OCI-M1 (cell line): ENCODE measurements at regions not wholly inside any gene's neighbourhood (a gene's known extent, or its start where the extent isn't known, plus 50 kb on each side); places are given as distances from the start of the nearest gene placed in this dataset.

Experiments used
- DNase-seq: peaks from one replicate; lab custom pipeline; 2025; lab: John Stamatoyannopoulos, UW

DNA sequence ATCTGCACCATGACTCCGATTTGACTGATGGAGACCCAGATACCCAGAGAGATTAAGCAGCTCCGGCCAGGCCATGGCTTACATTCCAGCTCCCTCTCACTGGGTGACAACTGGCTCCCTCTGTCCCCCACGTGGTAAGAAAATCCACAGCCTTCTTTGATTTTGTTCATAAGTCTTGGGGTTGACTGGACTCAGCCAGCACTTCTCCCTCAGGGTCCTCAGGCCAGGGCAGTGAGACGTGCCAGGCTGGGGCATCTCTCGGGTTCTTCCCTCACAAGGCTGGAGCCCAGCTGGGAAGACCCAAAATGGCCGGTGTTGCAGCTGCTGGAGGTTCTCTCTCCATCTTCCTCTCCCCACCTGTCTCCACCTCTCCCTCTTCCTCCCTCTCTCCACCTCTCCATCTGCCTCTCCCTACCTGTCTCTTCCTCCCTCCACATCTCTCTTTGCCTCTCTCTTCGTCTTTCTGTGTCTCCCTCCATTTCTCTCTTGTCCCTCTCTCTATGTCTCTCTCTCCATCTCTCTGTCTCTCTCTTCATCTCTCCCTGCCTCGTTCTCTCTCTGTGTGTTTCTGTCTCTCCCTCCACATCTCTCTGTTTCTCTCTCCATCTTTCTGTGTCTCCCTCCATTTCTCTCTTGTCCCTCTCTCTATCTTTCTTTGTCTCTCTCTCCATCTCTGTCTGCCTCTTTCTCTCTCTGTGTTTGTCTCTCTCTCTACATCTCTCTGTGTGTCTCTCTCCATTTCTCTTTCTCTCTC, 105.3 kb downstream of the FOXL1 start:
- no peak for DNase-seq

GRCh38 chr16:86685076-86685475, 106.7 kb downstream of the FOXL1 start:
- DNase-seq: no peak

DNA sequence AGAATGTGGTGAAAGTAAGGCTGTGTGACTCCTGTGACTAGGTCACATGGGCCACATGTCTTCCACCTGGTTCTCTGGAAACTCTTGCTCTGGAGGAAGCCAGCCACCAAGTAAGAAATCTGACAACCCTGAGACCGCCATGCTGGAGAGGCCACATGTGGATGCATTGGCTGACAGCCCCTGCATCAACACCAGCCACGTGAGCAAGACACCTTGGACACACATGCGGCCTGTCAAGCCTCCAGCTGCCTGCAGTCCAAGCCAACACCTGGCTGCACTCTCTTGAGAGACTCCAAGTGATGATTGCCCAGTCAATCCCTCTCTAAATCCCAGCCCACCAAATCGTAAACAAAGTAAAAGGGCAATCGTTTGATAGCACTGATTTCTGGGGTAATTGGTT, 112.6 kb downstream of the FOXL1 start:
- DNase-seq: no peak

DNA sequence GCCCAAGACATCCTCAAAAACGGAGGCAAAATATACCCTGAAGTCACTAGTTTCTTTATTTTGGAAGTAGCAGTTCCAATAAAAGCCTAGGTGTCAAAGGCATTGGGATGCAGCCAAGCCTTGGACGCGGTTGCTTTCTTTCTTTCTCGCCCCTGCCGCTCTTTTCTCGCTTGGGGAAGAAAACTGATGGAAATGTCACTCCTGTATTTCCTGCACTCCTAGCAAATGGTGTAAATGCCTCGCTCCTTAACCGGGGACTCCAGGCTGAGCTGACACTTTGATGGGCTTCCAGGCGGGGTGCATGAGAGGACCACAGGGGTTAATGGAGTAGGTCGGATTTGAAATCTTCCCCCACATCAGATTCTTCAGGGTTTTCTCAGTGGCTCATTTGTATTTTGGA, 114.1 kb downstream of the FOXL1 start:
- DNase-seq: no peak

- no peak for DNase-seq
Measured at GRCh38 chr16:86693033-86693432, 114.7 kb downstream of the FOXL1 start.

- DNase-seq: no peak
Measured at GRCh38 chr16:86697715-86698114, 119.4 kb downstream of the FOXL1 start.

GRCh38 chr16:86700046-86700945, 121.9 kb downstream of the FOXL1 start:
- no peak for DNase-seq

- no peak for DNase-seq
Measured at GRCh38 chr16:86701286-86701975, 123.1 kb downstream of the FOXL1 start.

GRCh38 chr16:86702824-86703588, 124.7 kb downstream of the FOXL1 start:
- no peak for DNase-seq

GRCh38 chr16:86704516-86704915, 126.2 kb downstream of the FOXL1 start:
- no peak for DNase-seq

DNA sequence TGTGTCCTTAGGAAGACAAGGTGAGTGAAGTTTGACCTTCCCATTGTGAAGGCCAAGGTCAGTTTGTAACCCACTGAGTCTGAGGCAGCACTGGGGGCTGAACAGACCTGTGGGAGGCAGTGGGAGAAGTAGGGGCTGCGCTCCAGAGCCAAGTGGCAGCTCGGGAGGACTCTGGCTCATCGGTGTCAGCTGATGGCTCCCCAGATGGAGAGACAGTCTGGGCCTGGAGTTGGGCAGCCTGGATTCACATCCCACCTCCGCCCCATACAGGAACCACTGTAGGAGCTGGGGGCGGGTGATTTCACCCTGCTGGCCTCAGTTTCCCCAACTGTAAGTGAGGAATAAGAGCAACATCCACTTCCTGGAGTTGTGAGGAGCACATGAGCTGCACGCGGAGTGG, 128.4 kb downstream of the FOXL1 start:
- no peak for DNase-seq

DNA sequence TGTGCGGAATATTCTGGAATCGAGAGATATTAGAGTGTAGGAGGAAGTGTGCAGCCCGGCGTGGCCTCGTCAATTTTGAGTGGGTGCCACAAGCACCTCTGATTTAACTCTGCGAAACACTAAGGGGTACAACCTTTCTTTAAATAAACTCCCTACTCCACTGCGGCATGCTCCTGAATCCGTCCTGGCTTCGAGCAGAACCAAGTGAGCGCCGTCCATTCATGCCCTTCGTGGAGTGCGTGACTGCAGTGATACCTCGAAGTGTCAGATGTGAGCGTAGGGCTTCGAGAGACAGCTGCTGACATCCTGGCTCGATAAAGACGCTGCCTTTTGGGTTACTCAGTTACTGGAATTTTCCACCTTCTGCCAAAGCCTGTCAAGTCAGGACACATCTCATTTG, 128.8 kb downstream of the FOXL1 start:
- DNase-seq: no peak

- no peak for DNase-seq
Measured at GRCh38 chr16:86707581-86707980, 129.2 kb downstream of the FOXL1 start.

- DNase-seq: no peak
Measured at GRCh38 chr16:86708431-86708830, 130.1 kb downstream of the FOXL1 start.

GRCh38 chr16:86709103-86709502, 130.8 kb downstream of the FOXL1 start:
- DNase-seq: no peak

- DNase-seq: no peak
Measured at GRCh38 chr16:86709902-86710601, 131.7 kb downstream of the FOXL1 start.

- DNase-seq: no peak
Measured at GRCh38 chr16:86710602-86710950, 132.2 kb downstream of the FOXL1 start.

GRCh38 chr16:86712158-86713009, 134.0 kb downstream of the FOXL1 start:
- DNase-seq: no peak

DNA sequence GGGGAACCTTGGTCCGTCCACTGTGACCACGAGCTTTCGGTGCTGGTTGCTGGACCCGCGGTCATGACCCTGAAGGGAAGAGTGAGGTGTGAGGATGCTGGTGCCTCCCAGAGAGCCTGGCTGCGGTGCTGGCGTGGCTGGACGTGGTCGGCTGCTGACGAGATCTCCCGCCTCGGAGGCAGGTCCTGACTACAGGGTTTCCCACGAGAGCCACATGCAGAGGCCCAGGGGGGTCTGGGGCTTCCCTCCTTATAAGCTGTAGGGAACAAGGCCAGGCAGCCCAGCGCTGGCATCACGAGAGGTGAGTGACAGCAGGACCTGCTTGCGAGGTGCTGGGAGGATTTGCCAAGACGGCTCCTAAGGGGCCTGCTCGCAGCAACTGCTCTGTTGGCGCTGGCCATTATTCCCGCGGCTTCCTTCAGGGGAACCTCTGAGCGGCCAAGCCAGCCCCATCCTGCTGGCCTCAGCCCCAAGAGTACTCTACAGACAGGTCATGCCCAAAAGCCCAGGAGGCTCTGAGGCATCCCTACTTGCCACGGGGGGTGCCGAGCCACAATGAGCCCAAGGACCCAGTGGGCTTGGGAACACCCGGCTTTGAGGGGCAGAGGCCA, 134.8 kb downstream of the FOXL1 start:
- DNase-seq: no peak

DNA sequence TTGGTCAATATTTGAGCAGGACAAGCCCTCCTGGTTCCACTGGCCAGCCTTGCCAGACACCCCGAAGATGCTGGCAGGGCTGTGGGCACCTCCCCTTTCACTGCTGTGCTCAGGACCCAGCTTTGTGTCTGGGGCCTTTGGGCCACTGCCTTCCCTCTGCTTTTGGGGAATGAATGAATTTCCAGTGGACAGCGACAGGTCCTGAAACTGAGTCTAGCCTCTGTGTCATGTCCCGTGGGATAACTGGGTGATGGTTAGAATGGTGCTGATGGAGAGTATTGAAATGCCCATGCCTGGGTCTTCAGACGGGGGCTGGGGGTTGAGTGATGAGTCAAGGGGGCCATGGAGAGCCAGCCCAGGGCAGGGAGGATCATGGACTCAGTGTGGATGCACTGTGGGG, 135.8 kb downstream of the FOXL1 start:
- no peak for DNase-seq
